NCI-H2196 treated with DMSO at 0.1 percent for 48 hours (cell line): ENCODE measurements at regions not wholly inside any gene's neighbourhood (a gene's known extent, or its start where the extent isn't known, plus 50 kb on each side); places are given as distances from the start of the nearest gene placed in this dataset.
"Not testable (repeated sequence)": the region's sequence is repeated elsewhere in the genome, so short reads cannot be mapped to it uniquely, and the experiment has no call there.

Source experiments
- DNase-seq: peaks from one replicate; lab custom pipeline; 2025; ENCODE audit not compliant: unreplicated experiment; lab: John Stamatoyannopoulos, UW

- no peak for DNase-seq
Observed at GRCh38 chr4:126386512-126386911, 1071.8 kb downstream of the FAT4 start.

GRCh38 chr4:126395664-126396063 lies 1080.9 kb downstream of the FAT4 start:
- DNase-seq, result no peak

- no peak for DNase-seq
Observed at GRCh38 chr4:126396121-126396520, 1081.4 kb downstream of the FAT4 start.

- DNase-seq, result no peak
Observed at GRCh38 chr4:126396703-126397102, 1081.9 kb downstream of the FAT4 start.

GRCh38 chr4:126404549-126404948 lies 1089.8 kb downstream of the FAT4 start:
- DNase-seq, result no peak

GRCh38 chr4:126405369-126405982 lies 1090.7 kb downstream of the FAT4 start:
- no peak for DNase-seq

- no peak for DNase-seq
Observed at GRCh38 chr4:126409746-126410145, 1095.0 kb downstream of the FAT4 start.

GRCh38 chr4:126411047-126411446 lies 1096.3 kb downstream of the FAT4 start:
- DNase-seq, result no peak

GRCh38 chr4:126412310-126412709 lies 1097.6 kb downstream of the FAT4 start:
- DNase-seq, result not testable (repeated sequence)

- no peak for DNase-seq
Observed at GRCh38 chr4:126414741-126415140, 1100.0 kb downstream of the FAT4 start.

- DNase-seq, result no peak
Observed at GRCh38 chr4:126419266-126419665, 1104.5 kb downstream of the FAT4 start.

- no peak for DNase-seq
Observed at GRCh38 chr4:126427853-126428252, 1113.1 kb downstream of the FAT4 start.

GRCh38 chr4:126431049-126431448 lies 1116.3 kb downstream of the FAT4 start:
- DNase-seq, result no peak

- no peak for DNase-seq
Observed at GRCh38 chr4:126435491-126435890, 1120.7 kb downstream of the FAT4 start.

GRCh38 chr4:126440297-126440696 lies 1125.5 kb downstream of the FAT4 start:
- DNase-seq, result no peak

- no peak for DNase-seq
Observed at GRCh38 chr4:126441173-126442035, 1126.6 kb downstream of the FAT4 start.

GRCh38 chr4:126445596-126445995 lies 1130.8 kb downstream of the FAT4 start:
- DNase-seq, result no peak

GRCh38 chr4:126446917-126447316 lies 1132.2 kb downstream of the FAT4 start:
- DNase-seq, result no peak

- no peak for DNase-seq
Observed at GRCh38 chr4:126448086-126448845, 1133.5 kb downstream of the FAT4 start.

- no peak for DNase-seq
Observed at GRCh38 chr4:126451237-126451873, 1136.6 kb downstream of the FAT4 start.

GRCh38 chr4:126455865-126456264 lies 1141.1 kb downstream of the FAT4 start:
- DNase-seq, result no peak
